EL (cell line): ENCODE measurements at regions not wholly inside any gene's neighbourhood (a gene's known extent, or its start where the extent isn't known, plus 50 kb on each side); places are given as distances from the start of the nearest gene placed in this dataset.
"Not testable (repeated sequence)": the region's sequence is repeated elsewhere in the genome, so short reads cannot be mapped to it uniquely, and the experiment has no call there.

Experiments
- DNase-seq: peaks from one replicate; pipeline ENCODE4 v3.0.0-alpha.2; 2016

- DNase-seq: no peak
These were observed 109.3 kb upstream of the FOXB1 start for GRCh38 chr15:59894835-59895234.

- DNase-seq: peak; percentile 9
These were observed 111.1 kb upstream of the FOXB1 start for GRCh38 chr15:59892985-59893384.

GRCh38 chr15:59887870-59888269 lies 116.2 kb upstream of the FOXB1 start:
- DNase-seq: not testable (repeated sequence)

- DNase-seq: no peak
These were observed 116.9 kb upstream of the FOXB1 start for GRCh38 chr15:59887211-59887610.

- DNase-seq: no peak
These were observed 117.7 kb upstream of the FOXB1 start for GRCh38 chr15:59886441-59886840.

- DNase-seq: peak; percentile 42
These were observed 118.3 kb upstream of the FOXB1 start for GRCh38 chr15:59885832-59886231.

- DNase-seq: peak; percentile 57
These were observed 124.4 kb upstream of the FOXB1 start for GRCh38 chr15:59879506-59880265.

- DNase-seq: no peak
These were observed 128.0 kb upstream of the FOXB1 start for GRCh38 chr15:59876140-59876539.

GRCh38 chr15:59873644-59874272 lies 130.4 kb upstream of the FOXB1 start:
- no peak for DNase-seq

GRCh38 chr15:59867086-59867855 lies 136.8 kb upstream of the FOXB1 start:
- DNase-seq: no peak

- no peak for DNase-seq
These were observed 137.5 kb upstream of the FOXB1 start for GRCh38 chr15:59866642-59867041.

- no peak for DNase-seq
These were observed 141.6 kb upstream of the FOXB1 start for GRCh38 chr15:59862191-59863155.

- DNase-seq: no peak
These were observed 156.1 kb upstream of the FOXB1 start for GRCh38 chr15:59847968-59848367.

- DNase-seq: no peak
These were observed 156.9 kb upstream of the BNIP2 start for GRCh38 chr15:59845942-59846499.

- DNase-seq: no peak
These were observed 154.5 kb upstream of the BNIP2 start for GRCh38 chr15:59843609-59844008.

GRCh38 chr15:59841036-59841435 lies 151.9 kb upstream of the BNIP2 start:
- DNase-seq: no peak

- DNase-seq: no peak
These were observed 150.8 kb upstream of the BNIP2 start for GRCh38 chr15:59839906-59840305.

- no peak for DNase-seq
These were observed 149.8 kb upstream of the BNIP2 start for GRCh38 chr15:59838900-59839299.

GRCh38 chr15:59835776-59836175 lies 146.7 kb upstream of the BNIP2 start:
- DNase-seq: no peak

- no peak for DNase-seq
These were observed 145.4 kb upstream of the BNIP2 start for GRCh38 chr15:59834528-59834927.

- DNase-seq: no peak
These were observed 144.2 kb upstream of the BNIP2 start for GRCh38 chr15:59833366-59833765.

- no peak for DNase-seq
These were observed 141.8 kb upstream of the BNIP2 start for GRCh38 chr15:59830873-59831272.
